ENCODE measurements at regions not wholly inside any gene's neighbourhood (a gene's known extent, or its start where the extent isn't known, plus 50 kb on each side); places are given as distances from the start of the nearest gene placed in this dataset.
"Not testable (repeated sequence)": the region's sequence is repeated elsewhere in the genome, so short reads cannot be mapped to it uniquely, and the experiment has no call there.

DNA sequence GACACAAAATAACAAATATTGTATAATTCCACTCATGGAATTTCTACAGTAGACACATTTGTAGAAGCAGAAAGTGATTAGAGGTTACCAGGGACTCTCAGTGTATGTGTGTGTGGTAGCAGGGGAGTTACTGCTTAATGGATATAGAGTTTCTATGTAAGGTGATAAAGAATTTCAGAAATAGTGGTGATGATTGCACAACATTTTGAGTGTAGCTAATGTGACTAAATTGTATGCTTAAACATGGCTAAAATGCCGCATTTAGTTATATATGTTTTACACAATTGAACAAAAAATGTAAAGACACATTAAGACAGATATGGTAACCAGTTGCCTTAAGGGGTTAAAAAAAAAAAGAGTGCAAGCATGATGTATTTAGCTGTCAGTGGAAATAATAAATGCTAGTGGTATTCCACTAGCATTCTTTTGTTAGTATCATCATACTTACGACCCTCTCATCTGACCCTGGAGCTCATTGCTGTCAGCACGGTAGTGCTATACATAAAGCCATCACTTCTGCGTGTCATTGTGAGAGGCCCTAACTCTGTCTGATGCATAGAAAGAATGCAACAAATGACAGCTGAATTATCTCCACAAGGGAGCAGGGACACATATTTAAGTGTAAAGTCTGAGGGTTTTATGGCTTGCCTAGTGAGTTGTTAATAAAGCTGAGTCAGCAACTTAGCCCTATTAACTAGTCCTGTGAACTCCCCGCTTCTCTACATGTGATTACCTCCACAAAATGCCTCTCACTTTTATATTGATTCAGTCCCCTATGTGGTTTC lies 134.1 kb upstream of the RXFP2 start:
- no peaks in the 10 kb centered on the region for H3K9me3 ChIP-seq
- H3K4me3 ChIP-seq: no peak overlapping the region
- TF ChIP-seq, protein P1, sequence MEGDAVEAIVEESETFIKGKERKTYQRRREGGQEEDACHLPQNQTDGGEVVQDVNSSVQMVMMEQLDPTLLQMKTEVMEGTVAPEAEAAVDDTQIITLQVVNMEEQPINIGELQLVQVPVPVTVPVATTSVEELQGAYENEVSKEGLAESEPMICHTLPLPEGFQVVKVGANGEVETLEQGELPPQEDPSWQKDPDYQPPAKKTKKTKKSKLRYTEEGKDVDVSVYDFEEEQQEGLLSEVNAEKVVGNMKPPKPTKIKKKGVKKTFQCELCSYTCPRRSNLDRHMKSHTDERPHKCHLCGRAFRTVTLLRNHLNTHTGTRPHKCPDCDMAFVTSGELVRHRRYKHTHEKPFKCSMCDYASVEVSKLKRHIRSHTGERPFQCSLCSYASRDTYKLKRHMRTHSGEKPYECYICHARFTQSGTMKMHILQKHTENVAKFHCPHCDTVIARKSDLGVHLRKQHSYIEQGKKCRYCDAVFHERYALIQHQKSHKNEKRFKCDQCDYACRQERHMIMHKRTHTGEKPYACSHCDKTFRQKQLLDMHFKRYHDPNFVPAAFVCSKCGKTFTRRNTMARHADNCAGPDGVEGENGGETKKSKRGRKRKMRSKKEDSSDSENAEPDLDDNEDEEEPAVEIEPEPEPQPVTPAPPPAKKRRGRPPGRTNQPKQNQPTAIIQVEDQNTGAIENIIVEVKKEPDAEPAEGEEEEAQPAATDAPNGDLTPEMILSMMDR (IDR thresholded peaks at IDR 0.05): no peak
- TF ChIP-seq POLR2A (IDR thresholded peaks at IDR 0.05): no peak
- DNase-seq: no peak
- H3K36me3 ChIP-seq: no peaks in the 10 kb centered on the region
- no peaks in the 10 kb centered on the region for H3K27me3 ChIP-seq
- no peak overlapping the region for H3K27ac ChIP-seq
- H3K4me1 ChIP-seq: no peaks in the 10 kb centered on the region

DNA sequence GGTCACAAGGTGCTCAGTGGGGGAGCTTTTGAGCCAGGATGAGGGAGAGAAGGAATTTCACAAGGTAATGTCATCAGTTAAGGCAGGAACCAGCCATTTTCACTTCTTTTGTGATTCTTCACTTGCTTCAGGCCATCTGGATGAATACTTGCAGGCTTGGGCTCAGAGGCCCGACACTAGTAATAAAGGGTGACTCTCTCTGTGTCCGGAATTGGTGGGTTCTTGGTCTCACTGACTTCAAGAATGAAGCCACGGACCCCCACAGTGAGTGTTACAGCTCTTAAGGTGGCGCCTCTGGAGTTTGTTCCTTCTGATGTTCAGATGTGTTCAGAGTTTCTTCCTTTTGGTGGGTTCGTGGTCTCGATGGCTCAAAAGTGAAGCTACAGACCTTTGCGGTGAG lies 131.8 kb upstream of the RXFP2 start:
- not testable (repeated sequence) for H3K4me1 ChIP-seq, H3K9me3 ChIP-seq, H3K27ac ChIP-seq, DNase-seq, H3K27me3 ChIP-seq, H3K36me3 ChIP-seq, H3K4me3 ChIP-seq

DNA sequence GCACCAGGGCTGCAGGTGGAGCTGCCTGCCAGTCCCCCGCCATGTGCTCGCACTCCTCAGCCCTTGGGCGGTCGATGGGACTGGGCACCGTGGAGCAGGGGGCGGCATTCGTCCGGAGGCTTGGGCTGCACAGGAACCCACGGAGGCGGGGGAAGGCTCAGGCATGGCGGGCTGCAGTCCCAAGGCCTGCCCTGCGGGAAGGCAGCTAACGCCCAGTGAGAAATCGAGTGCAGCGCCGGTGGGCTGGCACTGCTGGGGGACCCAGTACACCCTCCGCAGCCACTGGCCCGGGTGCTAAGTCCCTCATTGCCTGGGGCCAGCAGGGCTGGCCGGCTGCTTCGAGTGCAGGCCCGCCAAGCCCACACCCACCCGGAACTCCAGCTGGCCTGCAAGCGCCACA lies 130.5 kb upstream of the RXFP2 start:
- not testable (repeated sequence) for H3K36me3 ChIP-seq, H3K9me3 ChIP-seq, H3K27me3 ChIP-seq, H3K4me3 ChIP-seq, DNase-seq, H3K27ac ChIP-seq, H3K4me1 ChIP-seq

DNA sequence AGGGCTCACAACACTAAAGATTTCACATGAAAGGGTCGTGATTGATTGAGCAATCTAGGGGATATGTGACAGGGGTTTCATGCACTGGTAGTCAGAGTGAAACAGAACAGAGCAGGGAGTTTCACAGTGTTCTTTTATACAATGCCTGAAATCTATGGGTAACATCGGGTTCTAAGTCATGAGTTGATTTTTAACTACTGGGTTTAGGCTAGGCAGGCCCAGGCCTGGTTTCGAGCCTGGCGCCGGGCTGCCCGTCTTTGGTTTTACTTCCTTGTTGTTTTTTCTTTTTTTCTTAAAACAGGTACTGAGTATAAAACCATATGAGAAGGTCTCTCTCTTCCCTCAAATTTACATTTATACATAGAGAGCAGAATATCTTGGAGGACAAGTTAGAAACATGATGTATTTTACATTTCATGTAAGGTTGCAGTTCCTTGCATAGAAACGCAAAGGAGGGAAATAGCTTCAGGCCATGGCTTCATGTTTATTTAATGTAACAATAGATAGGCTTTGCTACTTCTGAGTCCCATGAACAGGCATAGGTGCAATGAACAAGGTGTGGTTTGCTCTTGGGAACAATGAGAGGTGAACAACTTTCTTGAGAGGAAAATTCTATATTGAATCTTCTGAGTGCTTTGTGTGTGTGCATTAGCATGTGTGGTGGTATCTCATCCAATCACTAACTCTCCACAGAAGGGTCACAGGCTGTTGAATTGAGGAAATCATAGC lies 128.9 kb upstream of the RXFP2 start:
- Histone ChIP-seq H3K36me3 (no peaks in the 10 kb centered on the region), H3K4me3 (no peak overlapping the region)
- TF ChIP-seq POLR2A (IDR thresholded peaks at IDR 0.05): no peak
- TF ChIP-seq, protein P1 (IDR thresholded peaks at IDR 0.05): no peak

DNA sequence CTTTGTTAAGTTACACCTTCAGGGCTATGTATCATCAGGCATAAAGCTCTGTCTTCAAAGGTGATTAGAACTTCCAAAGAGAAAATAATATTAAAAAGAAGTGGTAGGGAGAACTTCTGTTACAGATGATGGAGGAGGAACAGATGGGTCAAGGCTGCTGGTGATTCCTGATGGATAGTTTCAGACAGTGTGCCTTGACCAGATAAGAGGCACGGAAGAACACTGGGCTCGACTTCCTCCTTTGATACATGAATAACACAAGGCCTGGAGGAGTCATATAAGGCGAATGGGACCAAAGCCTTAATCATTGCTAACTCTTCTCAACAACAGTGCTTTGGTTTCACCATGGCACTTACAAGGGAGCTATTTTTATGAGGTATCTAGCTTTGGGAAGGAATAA lies 128.1 kb upstream of the RXFP2 start:
- Histone ChIP-seq H3K36me3 (no peaks in the 10 kb centered on the region), H3K4me3 (no peak overlapping the region), H3K9me3 (no peaks in the 10 kb centered on the region), H3K4me1 (no peaks in the 10 kb centered on the region), H3K27me3 (no peaks in the 10 kb centered on the region), H3K27ac (no peak overlapping the region)
- TF ChIP-seq, protein P1 (IDR thresholded peaks at IDR 0.05): no peak
- TF ChIP-seq POLR2A (IDR thresholded peaks at IDR 0.05): no peak
- no peak for DNase-seq

More for the DNA sequence above, 128.9 kb upstream of the RXFP2 start:
- Histone ChIP-seq H3K27me3 (no peaks in the 10 kb centered on the region), H3K9me3 (no peaks in the 10 kb centered on the region), H3K4me1 (no peaks in the 10 kb centered on the region), H3K27ac (no peak overlapping the region)
- no peak for DNase-seq

DNA sequence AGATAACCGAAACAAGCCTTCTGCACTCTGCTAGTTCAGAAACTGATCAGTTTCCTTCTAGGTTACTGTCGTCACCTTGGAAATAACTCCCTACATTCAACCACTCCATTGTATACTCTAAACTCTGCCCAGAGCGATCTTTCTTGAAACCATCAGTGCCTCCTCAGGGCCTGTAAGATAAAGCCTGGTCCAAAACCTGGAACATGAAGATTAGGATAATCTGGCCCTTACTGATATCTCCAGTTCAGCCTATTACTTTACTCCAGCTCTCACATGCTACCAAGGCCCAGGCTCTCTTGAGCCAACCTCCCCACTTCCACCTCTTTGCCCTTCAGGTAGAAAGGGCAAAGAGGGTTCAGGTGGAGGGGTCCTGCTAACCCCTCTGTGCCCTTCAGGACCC lies 125.3 kb upstream of the RXFP2 start:
- H3K36me3 ChIP-seq: no peaks in the 10 kb centered on the region
- H3K27ac ChIP-seq: no peak overlapping the region
- no peaks in the 10 kb centered on the region for H3K27me3 ChIP-seq
- H3K4me1 ChIP-seq: no peaks in the 10 kb centered on the region
- TF ChIP-seq POLR2A (IDR thresholded peaks at IDR 0.05): no peak
- no peak for DNase-seq
- no peaks in the 10 kb centered on the region for H3K9me3 ChIP-seq
- no peak overlapping the region for H3K4me3 ChIP-seq

DNA sequence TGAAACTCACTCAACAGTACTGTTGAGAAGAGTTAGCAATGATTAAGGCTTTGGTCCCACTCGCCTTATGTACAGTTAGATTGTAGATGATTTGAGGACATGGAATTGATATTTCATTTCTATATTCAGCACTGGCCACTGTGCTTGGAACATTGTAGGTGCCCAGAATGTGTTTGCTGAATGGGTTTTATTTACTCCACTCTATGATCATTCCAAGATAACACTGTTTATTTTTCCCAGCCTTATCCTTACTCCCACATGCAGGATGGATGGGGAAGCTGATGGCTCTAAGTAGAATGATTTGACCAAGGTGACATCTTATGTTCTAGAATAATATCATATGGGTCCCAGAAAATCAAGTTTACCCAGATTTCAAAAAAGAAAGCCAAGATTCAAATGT lies 124.6 kb upstream of the RXFP2 start:
- no peak for TF ChIP-seq POLR2A (IDR thresholded peaks at IDR 0.05)
- TF ChIP-seq, protein P1 (IDR thresholded peaks at IDR 0.05): no peak
- no peak for DNase-seq
- no peak overlapping the region for H3K27ac ChIP-seq
- H3K9me3 ChIP-seq: no peaks in the 10 kb centered on the region
- no peaks in the 10 kb centered on the region for H3K4me1 ChIP-seq
- H3K36me3 ChIP-seq: no peaks in the 10 kb centered on the region
- no peaks in the 10 kb centered on the region for H3K27me3 ChIP-seq
- H3K4me3 ChIP-seq: no peak overlapping the region

Measured in Peyer's patch (tissue), 4 donors.